A673 (cell line): ENCODE measurements at regions not wholly inside any gene's neighbourhood (a gene's known extent, or its start where the extent isn't known, plus 50 kb on each side); places are given as distances from the start of the nearest gene placed in this dataset.

Experiments
- EZH2 ChIP-seq: fragments of 200-600 bp; sonication (generic); IDR thresholded peaks from 2 replicates; pipeline ENCODE4 v1.6.1; 2017; ENCODE audit warnings: borderline replicate concordance, low read depth, mild to moderate bottlenecking, mixed read lengths, antibody characterized with exemption, low read length; ENCODE audit not compliant: poor library complexity, severe bottlenecking
- TF ChIP-seq, protein P1 (sequence below): fragments of 300-800, 200-600 bp; sonication (generic); conservative IDR thresholded peaks from 2 replicates; pipeline ENCODE4 v1.5.1; 2017; ENCODE audit warnings: low read depth, mild to moderate bottlenecking, antibody characterized with exemption, low read length, moderate library complexity, mixed read lengths

DNA sequence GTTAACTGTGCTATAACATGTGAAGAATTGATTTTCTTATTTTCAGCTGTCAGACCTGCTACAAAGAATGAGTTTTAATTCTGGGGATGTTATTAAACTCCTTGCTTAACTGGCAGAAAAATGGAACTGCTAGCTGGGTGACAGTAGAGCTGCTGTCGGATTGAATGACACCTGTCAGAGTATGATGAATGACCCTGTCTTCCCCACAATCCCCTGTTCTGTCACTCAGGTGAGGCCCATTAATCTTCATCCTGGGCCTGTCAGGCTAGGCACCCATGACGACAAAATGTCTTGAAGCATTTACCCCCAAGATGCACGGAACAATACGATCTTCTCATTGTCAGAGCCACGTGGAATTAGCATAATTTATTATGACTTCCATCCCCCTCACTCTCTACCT lies 129.9 kb upstream of the ETAA1 start:
- TF ChIP-seq, protein P1, sequence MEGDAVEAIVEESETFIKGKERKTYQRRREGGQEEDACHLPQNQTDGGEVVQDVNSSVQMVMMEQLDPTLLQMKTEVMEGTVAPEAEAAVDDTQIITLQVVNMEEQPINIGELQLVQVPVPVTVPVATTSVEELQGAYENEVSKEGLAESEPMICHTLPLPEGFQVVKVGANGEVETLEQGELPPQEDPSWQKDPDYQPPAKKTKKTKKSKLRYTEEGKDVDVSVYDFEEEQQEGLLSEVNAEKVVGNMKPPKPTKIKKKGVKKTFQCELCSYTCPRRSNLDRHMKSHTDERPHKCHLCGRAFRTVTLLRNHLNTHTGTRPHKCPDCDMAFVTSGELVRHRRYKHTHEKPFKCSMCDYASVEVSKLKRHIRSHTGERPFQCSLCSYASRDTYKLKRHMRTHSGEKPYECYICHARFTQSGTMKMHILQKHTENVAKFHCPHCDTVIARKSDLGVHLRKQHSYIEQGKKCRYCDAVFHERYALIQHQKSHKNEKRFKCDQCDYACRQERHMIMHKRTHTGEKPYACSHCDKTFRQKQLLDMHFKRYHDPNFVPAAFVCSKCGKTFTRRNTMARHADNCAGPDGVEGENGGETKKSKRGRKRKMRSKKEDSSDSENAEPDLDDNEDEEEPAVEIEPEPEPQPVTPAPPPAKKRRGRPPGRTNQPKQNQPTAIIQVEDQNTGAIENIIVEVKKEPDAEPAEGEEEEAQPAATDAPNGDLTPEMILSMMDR: no peak
- TF ChIP-seq EZH2: no peak
